GM19468 (cell line): ENCODE measurements at regions not wholly inside any gene's neighbourhood (a gene's known extent, or its start where the extent isn't known, plus 50 kb on each side); places are given as distances from the start of the nearest gene placed in this dataset.

Source experiments
- ATAC-seq: cut with Tn5 transposase; IDR thresholded peaks from one replicate; pipeline ENCODE4 v1.9.1; 2021; ENCODE audit warnings: mild to moderate bottlenecking, moderate library complexity, moderate number of reproducible peaks; ENCODE audit not compliant: unreplicated experiment; ENCODE audit errors: extremely low read depth

GRCh38 chr13:39232401-39232980, 194.2 kb downstream of the NHLRC3 start:
- no peak for ATAC-seq

DNA sequence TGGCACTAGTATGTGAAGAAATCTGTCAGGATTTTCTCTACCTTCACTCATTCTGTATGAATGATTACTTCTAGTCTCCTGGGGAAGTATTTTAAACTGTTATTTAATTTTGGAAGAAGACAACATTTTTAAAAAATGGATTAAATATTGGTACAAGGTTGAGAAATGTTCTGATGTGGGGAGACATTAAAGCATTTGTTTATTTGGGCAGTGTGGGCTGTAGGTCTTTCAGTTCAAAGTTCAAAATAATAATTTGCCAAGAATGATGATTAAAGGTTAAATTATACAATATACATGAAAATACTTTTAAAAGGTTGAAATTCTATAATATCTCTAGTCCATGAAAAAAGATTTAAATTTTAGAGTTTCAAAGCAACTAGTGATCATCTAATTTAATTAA, 194.7 kb downstream of the NHLRC3 start:
- no peak for ATAC-seq

- ATAC-seq, result no peak
These were observed 195.3 kb downstream of the NHLRC3 start for GRCh38 chr13:39233519-39233918.

GRCh38 chr13:39244561-39245230, 206.4 kb downstream of the NHLRC3 start:
- ATAC-seq, result no peak

DNA sequence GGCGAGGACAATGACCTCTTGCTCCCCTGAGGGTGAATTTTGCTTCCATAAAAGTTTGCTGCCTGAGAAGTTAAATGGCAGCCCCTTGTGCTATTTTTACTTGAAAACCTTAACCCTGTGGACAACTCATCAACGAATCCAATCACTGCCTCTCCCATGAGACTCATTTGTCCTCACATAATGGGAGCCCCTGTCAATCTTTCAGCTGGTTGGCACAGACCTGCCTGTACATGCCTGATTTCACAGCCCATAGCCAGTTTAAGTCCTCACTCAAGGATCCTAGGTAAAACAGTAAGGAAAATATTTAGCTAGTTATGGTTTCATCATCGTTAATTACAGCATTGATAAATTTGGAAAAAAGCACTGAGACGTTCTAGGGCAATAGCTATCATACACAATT, 207.4 kb downstream of the NHLRC3 start:
- ATAC-seq, result no peak

DNA sequence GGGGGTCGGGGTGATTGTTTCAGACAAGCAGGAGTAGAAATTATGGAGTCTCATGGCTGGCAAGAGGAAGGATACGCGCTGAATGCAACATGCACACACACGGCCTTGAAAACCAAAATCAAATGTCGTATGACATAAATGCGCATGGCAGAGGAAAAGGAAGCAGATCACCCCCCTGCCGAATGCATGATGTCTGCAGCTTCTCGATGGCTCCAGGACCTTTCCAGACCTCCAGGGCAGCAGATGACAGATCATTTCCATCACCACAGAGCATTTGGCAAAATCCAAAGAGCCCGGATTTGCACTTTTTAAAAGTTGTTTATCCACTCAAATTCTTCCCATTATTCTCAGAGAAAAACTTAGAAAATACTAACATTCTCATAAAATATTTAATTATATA, 211.7 kb downstream of the NHLRC3 start:
- no peak for ATAC-seq

GRCh38 chr13:39250440-39250839, 212.2 kb downstream of the NHLRC3 start:
- no peak for ATAC-seq

DNA sequence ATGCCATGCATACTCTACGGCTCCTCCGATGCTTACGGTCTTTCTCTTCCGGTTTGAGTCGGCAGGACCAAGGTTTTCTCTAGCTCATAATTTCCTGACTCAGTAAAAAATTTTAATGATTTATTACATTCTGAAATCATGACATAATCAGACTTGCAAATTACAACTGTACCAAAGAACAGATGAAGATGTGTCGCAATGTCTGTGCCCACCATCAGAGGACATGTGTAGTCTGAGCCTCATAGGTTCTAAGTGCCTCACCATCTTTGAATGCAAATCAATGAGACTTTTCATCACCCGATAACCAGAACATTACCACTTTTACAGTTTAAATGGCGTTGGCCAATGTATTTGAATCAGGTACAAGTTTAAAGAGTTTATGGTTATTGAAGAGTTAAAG, 213.1 kb downstream of the NHLRC3 start:
- ATAC-seq, result no peak

- ATAC-seq, result no peak
These were observed 215.5 kb downstream of the NHLRC3 start for GRCh38 chr13:39253774-39254173.

- no peak for ATAC-seq
These were observed 216.3 kb downstream of the NHLRC3 start for GRCh38 chr13:39254601-39255000.

GRCh38 chr13:39257642-39258041, 219.4 kb downstream of the NHLRC3 start:
- ATAC-seq, result no peak

DNA sequence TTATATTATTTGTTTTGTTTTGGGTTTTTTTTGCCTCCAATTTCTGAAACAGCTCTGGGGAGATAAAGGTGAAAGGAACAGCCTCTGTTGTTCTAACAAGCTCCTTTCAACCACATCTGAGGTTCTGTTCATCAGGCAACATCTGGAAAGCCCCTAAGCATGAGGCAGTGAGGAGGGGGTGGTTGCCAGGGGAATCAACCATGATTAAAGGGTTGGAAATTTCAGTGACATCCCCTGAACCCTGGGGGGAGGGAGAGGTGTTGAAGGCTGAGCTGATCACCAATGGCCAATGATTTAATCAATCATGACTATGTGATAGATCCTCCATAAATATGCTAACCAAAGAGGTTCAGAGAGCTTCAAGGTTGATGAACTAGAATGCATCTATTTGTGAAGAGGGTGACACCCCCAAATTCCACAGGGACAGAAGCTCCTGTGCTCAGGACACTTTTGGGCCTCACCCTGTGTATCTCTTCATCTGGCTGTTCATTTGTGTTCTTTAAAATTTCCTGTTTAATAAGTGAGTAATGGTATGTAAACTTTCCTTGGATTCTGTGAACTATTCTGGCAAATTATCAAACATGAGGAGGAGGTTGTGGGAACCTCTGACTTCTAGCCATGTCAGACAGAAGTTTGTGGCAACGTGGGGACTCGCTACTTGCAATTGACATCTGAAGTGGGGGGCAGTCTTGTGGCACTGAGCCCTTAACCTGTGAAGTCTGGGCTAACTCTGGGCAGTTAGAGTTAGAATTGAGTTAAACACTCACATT, 221.3 kb downstream of the NHLRC3 start:
- ATAC-seq, result peak; percentile 46

DNA sequence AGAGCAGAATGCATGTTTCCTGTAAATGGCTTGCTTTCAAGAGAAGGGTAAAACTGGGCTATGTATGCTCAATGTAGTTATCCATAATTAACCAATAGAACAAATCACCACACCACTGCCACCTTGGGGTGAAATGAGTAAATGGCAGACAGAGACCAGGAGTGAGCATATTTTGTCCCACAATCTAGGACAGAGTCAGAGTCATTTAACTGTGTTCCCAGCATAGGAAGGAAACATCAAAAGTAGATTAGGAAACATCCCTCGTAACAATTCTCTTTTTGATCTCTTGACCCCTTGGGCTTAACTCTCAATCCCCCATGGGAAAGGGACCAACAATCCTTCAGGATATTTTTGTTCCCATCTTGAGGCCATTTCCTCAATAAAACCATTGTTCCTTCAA, 224.8 kb downstream of the NHLRC3 start:
- ATAC-seq, result no peak

DNA sequence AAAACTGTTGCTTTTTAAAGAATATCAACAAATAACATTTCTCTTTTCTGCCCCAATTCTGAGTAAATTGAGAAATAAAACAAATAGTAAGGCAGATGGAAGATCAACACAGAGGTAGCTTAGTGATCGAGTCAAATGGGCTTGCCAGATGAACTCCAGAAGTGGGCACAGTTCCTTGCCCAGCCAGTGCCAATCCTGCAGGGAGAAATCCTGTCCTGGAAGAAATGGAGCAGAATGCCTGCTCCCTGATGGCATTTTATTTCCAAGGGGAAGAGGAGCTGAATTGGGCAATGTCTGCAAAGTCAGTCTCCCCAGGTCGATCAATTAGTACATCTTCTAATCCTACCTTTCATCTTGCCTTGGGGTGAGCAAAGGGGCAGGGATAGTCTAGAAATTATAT, 225.3 kb downstream of the NHLRC3 start:
- ATAC-seq, result no peak

DNA sequence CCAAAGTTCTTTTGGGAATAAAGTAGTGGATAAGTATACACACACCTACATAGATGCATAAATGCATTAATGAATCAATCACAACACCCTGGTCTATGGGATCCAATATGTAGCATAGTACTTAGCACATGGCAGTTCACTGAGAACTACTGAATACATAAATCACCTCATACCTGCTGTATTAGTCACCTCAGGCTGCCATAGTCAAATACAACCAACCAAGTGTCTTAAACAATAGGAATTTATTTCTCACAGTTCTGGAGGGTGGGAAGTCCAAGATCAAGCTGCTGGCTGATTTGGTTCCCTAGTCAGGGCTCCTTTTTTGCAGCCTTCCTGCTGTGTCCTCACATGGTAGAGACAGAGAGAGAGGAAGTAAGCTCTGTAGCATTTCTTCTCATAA, 228.2 kb downstream of the NHLRC3 start:
- no peak for ATAC-seq

GRCh38 chr13:39268398-39268797, 230.1 kb downstream of the NHLRC3 start:
- ATAC-seq, result no peak

GRCh38 chr13:39269004-39269403, 230.7 kb downstream of the NHLRC3 start:
- no peak for ATAC-seq

- no peak for ATAC-seq
These were observed 231.2 kb downstream of the NHLRC3 start for GRCh38 chr13:39269411-39269810.

DNA sequence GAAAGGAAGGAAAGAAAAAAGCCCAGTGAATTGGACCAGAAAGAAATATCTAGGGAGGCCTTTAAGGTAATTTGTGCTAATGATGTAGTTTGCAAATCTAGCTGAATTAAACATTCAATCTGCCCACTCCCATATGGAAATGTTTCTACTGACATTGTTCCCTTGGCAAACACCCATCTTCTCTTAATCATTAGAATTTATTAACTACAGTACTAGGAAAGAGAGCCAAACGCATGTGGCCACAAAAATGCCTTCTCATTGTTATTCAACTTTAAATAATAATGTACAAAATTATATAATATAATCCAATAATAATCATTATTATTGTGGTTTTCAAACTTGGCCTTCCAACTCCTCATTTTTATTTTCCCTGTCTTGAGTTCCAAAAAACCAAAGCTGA, 234.7 kb downstream of the NHLRC3 start:
- ATAC-seq, result no peak

DNA sequence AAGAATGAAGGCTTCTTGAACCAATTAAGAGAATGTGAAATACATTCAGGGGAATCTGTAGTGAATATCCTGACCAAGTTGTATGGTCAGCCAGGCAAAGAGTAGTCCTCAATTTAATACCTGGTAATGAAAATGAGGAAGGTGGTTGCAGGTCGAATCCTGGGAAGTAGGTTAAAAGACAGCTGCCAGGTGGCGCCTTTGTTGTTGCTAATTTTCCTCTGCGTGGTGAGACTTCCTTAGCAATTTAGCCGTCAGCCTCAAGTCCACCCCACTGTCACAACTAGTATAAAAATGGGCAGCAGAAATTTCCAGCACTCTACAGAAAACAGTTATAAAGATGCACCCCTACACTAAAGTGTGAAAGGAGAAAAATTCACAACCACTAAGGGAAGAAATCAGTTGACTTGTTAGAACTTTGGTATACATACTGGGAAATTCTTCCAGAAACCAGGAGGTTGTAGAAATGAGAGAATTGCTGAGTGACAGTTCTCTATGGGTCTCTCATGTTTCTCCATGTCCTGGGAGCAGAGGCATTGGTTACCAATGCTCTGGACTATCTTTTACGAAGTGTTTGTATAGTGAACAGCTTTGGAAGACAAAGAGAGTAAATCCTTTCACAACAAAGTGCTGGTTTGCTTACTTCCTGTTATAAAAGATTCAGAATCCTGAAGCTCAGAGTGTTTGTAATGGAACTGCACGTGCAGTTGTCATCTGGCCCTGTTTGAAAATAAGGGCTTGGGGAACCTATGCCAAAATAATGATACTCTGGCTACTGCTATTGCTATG, 235.9 kb downstream of the NHLRC3 start:
- ATAC-seq, result peak; percentile 26
